Left colon (tissue), 2 donors: ENCODE measurements at regions not wholly inside any gene's neighbourhood (a gene's known extent, or its start where the extent isn't known, plus 50 kb on each side); places are given as distances from the start of the nearest gene placed in this dataset.

Experiments used
- ATAC-seq: fragments of 200-7000 bp; cut with Tn5 transposase; one replicate; pipeline ENCODE4 v1.9.1; 2020; ENCODE audit warnings: mild to moderate bottlenecking, moderate library complexity
- DNase-seq, 2 donors: peaks; one replicate each; pipeline ENCODE4 v3.0.0-alpha.2; 2020
- intact Hi-C, 2 donors: fragments of 100-400 bp; cut with DNase I in 1 of 2; cut with micrococcal nuclease in 1 of 2; formaldehyde crosslinking; loops; one replicate each; pipeline versions ENCODE4 v1.11.2 to v1.14.0; 2022; cut with DNase I, micrococcal nuclease
- donor health status: DM: no; HTN: no; CAD: no.
- donor health status: DM: yes; HTN: yes; CAD: no.

GRCh38 chr2:848099-848498 is 102.5 kb upstream of the SNTG2 start:
- ATAC-seq (no peak), DNase-seq (no peak)
- intact Hi-C loops = no loop called here

GRCh38 chr2:847669-848068 is 103.0 kb upstream of the SNTG2 start:
- DNase-seq (no peak), ATAC-seq (no peak)
- intact Hi-C loops = no loop called here

- ATAC-seq = no peak
- DNase-seq = no peak
- intact Hi-C loops = no loop called here
Observed at GRCh38 chr2:844715-845114, 105.9 kb upstream of the SNTG2 start.

GRCh38 chr2:842151-842803 is 108.4 kb upstream of the SNTG2 start:
- DNase-seq = no peak
- no peak for ATAC-seq

GRCh38 chr2:841036-841435 is 109.6 kb upstream of the SNTG2 start:
- intact Hi-C loops = no loop called here
- ATAC-seq = no peak
- DNase-seq = no peak

More at GRCh38 chr2:842151-842803, 108.4 kb upstream of the SNTG2 start:
- intact Hi-C loops = no loop called here

GRCh38 chr2:834233-834632 is 116.4 kb upstream of the SNTG2 start:
- intact Hi-C loops = no loop called here
- ATAC-seq = no peak
- DNase-seq = no peak

GRCh38 chr2:833180-833579 is 117.5 kb upstream of the SNTG2 start:
- no peak for DNase-seq
- intact Hi-C loops = no loop called here
- ATAC-seq = no peak

GRCh38 chr2:832635-833034 is 118.0 kb upstream of the SNTG2 start:
- DNase-seq (no peak), ATAC-seq (no peak)
- intact Hi-C loops = no loop called here

- peak; percentile 26 for ATAC-seq
- no peak for DNase-seq
- intact Hi-C loops = no loop called here
Observed at GRCh38 chr2:831622-832021, 119.0 kb upstream of the SNTG2 start.

- intact Hi-C loops = no loop called here
- DNase-seq (no peak), ATAC-seq (no peak)
Observed at GRCh38 chr2:831225-831536, 119.5 kb upstream of the SNTG2 start.

- no peak for DNase-seq
- ATAC-seq = no peak
- intact Hi-C loops = no loop called here
Observed at GRCh38 chr2:830419-831224, 120.0 kb upstream of the SNTG2 start.

GRCh38 chr2:829047-829446 is 121.6 kb upstream of the SNTG2 start:
- DNase-seq = no peak
- no peak for ATAC-seq
- intact Hi-C loops = no loop called here

GRCh38 chr2:824954-825353 is 125.7 kb upstream of the SNTG2 start:
- DNase-seq (no peak), ATAC-seq (peak; percentile 69)
- intact Hi-C loops = no loop called here

GRCh38 chr2:824524-824923 is 126.1 kb upstream of the SNTG2 start:
- ATAC-seq (no peak), DNase-seq (no peak)
- intact Hi-C loops = no loop called here

GRCh38 chr2:821546-821945 is 129.1 kb upstream of the SNTG2 start:
- ATAC-seq (no peak), DNase-seq (no peak)
- intact Hi-C loops = no loop called here

- no peak for DNase-seq
- intact Hi-C loops = no loop called here
- ATAC-seq = no peak
Observed at GRCh38 chr2:819601-820000, 131.0 kb upstream of the SNTG2 start.

- ATAC-seq = no peak
- no peak for DNase-seq
- intact Hi-C loops = no loop called here
Observed at GRCh38 chr2:819121-819520, 131.5 kb upstream of the SNTG2 start.

- intact Hi-C loops = no loop called here
- ATAC-seq (no peak), DNase-seq (no peak)
Observed at GRCh38 chr2:817336-818015, 133.2 kb upstream of the SNTG2 start.

- intact Hi-C loops = no loop called here
- ATAC-seq (no peak), DNase-seq (no peak)
Observed at GRCh38 chr2:816278-816677, 134.4 kb upstream of the SNTG2 start.

- intact Hi-C loops = no loop called here
- no peak for DNase-seq
- peak; percentile 58 for ATAC-seq
Observed at GRCh38 chr2:810397-810796, 133.2 kb upstream of the TMEM18 start.
